Testis (tissue), 2 donors: ENCODE measurements at regions not wholly inside any gene's neighbourhood (a gene's known extent, or its start where the extent isn't known, plus 50 kb on each side); places are given as distances from the start of the nearest gene placed in this dataset.

ENCODE experiments used
- DNase-seq: peaks from one replicate; pipeline ENCODE4 v3.0.0-alpha.2; 2019
- H3K27ac ChIP-seq, 2 donors: fragments of 200-600 bp; sonication (generic); one replicate each; pipeline ENCODE4 v1.5.1; 2019
- H3K27me3 ChIP-seq: fragments of 200-600 bp; sonication (generic); one replicate; pipeline ENCODE4 v1.5.1; 2019
- H3K36me3 ChIP-seq: fragments of 200-600 bp; sonication (generic); one replicate; pipeline ENCODE4 v1.5.1; 2017; ENCODE audit warnings: low read depth; ENCODE audit errors: missing control alignments
- H3K4me1 ChIP-seq: fragments of 200-600 bp; sonication (generic); one replicate; pipeline ENCODE4 v1.5.1; 2019
- H3K4me3 ChIP-seq, 2 donors: fragments of 200-600 bp; sonication (generic); one replicate each; pipeline ENCODE4 v1.5.1; 2017 to 2019
- H3K9me3 ChIP-seq: fragments of 200-600 bp; sonication (generic); one replicate; pipeline ENCODE4 v1.5.1; 2017
- CTCF ChIP-seq, 3 experiments: fragments of 450-650 bp in 2 of 3; fragments of 200-600 bp in 1 of 3; sonication (generic) in 1 of 3; IDR thresholded peaks; one replicate each; pipeline ENCODE4 v1.5.1; 2016 to 2019; ENCODE audit warnings: antibody characterized with exemption in 3 of 3, mild to moderate bottlenecking in 2 of 3, moderate library complexity in 1 of 3
- POLR2A ChIP-seq: fragments of 450-650 bp; IDR thresholded peaks from one replicate; pipeline ENCODE4 v1.6.1; 2017; ENCODE audit warnings: antibody characterized with exemption, mild to moderate bottlenecking, moderate library complexity
- WGBS, 2 donors: methylation state at CpG; one replicate each; pipeline ENCODE4 v1.1.5; 2018; 5-methylcytosine and 5-hydroxymethylcytosine counted together
- intact Hi-C: fragments of 100-400 bp; cut with DNase I; formaldehyde crosslinking; loops from one replicate; pipeline ENCODE4 v1.15.1; 2023; ENCODE audit warnings: low total_unique reads

DNA sequence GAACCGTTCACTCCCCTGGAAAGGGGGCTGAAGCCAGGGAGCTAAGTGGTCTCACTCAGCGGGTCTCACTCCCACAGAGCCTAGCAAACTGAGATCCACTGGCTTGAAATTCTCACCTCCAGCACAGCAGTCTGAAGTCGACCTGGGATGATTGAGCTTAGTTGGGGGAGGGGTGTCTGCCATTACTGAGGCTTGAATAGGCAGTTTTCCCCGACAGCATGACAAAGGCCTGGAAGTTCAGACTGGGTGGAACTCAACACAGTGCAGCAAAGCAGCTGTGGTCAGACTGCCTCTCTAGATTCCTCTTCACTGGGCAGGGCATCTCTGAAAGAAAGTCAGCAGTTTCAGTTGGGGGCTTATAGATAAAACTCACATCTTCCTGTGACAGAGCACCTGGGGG, 292.5 kb downstream of the NUP35 start:
- Histone ChIP-seq H3K27ac (no peak overlapping the region), H3K4me3 (no peak overlapping the region), H3K4me1 (no peaks in the 10 kb centered on the region), H3K27me3 (no peaks in the 10 kb centered on the region), H3K9me3 (no peaks in the 10 kb centered on the region), H3K36me3 (no peaks in the 10 kb centered on the region)
- TF ChIP-seq POLR2A (no peak), CTCF (IDR thresholded peaks at IDR 0.05) (no peak)
- WGBS, 2 donors, result 73 to 94% methylated on average over 3 to 4 of the region's 4 CpGs
- no peak for DNase-seq
- intact Hi-C loops, result no loop called here

- WGBS, 2 donors, result 83 to 85% methylated on average over 3 of the region's 3 CpGs
- TF ChIP-seq POLR2A (no peak), CTCF (IDR thresholded peaks at IDR 0.05) (no peak)
- H3K9me3 ChIP-seq, result no peaks in the 10 kb centered on the region
- no peaks in the 10 kb centered on the region for H3K36me3 ChIP-seq
- H3K4me3 ChIP-seq, result no peak overlapping the region
- no peaks in the 10 kb centered on the region for H3K4me1 ChIP-seq
- no peak for DNase-seq
- intact Hi-C loops, result no loop called here
- no peaks in the 10 kb centered on the region for H3K27me3 ChIP-seq
- H3K27ac ChIP-seq, result no peak overlapping the region
Measured at GRCh38 chr2:183426825-183427224, 302.6 kb downstream of the NUP35 start.

- TF ChIP-seq POLR2A (no peak), CTCF (IDR thresholded peaks at IDR 0.05) (no peak)
- Histone ChIP-seq H3K4me3 (no peak overlapping the region), H3K27ac (no peak overlapping the region), H3K27me3 (no peaks in the 10 kb centered on the region), H3K9me3 (no peaks in the 10 kb centered on the region), H3K4me1 (no peaks in the 10 kb centered on the region), H3K36me3 (no peaks in the 10 kb centered on the region)
- intact Hi-C loops, result no loop called here
- DNase-seq, result no peak
- 89 to 94% methylated on average over 3 of the region's 3 CpGs for WGBS, 2 donors
Measured at GRCh38 chr2:183427558-183427957, 303.3 kb downstream of the NUP35 start.

- Histone ChIP-seq H3K27me3 (no peaks in the 10 kb centered on the region), H3K4me3 (no peak overlapping the region), H3K27ac (no peak overlapping the region), H3K9me3 (no peaks in the 10 kb centered on the region), H3K4me1 (no peaks in the 10 kb centered on the region), H3K36me3 (no peaks in the 10 kb centered on the region)
- no peak for TF ChIP-seq POLR2A
- TF ChIP-seq CTCF (IDR thresholded peaks at IDR 0.05), result no peak
- DNase-seq, result no peak
- intact Hi-C loops, result no loop called here
Measured at GRCh38 chr2:183428881-183429280, 304.6 kb downstream of the NUP35 start.

DNA sequence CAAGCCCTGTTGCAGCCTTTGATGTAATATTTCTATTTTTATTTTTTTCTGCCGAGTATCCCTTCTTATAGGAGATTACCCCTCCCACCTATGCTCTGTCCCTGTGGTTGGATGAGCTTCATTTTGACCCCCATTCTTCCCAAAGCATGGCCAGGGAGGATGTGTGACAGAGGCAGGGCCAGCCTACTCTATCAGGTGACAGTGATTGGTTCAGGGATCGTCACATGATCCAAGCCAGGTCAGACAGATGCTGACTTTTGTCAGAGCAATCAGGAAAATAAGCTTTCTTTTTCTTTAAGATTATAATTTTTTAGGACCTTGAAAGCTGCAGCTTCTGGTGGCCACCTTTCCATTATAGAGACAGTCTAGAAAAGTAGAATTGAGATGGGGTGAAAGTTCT, 314.3 kb downstream of the NUP35 start:
- no peak overlapping the region for H3K4me3 ChIP-seq
- no peak for DNase-seq
- WGBS, 2 donors, result 89 to 97% methylated on average over 2 of the region's 2 CpGs
- no peaks in the 10 kb centered on the region for H3K9me3 ChIP-seq
- H3K4me1 ChIP-seq, result no peaks in the 10 kb centered on the region
- no peak overlapping the region for H3K27ac ChIP-seq
- intact Hi-C loops, result no loop called here
- TF ChIP-seq CTCF (IDR thresholded peaks at IDR 0.05) (no peak), POLR2A (no peak)
- H3K36me3 ChIP-seq, result no peaks in the 10 kb centered on the region
- no peaks in the 10 kb centered on the region for H3K27me3 ChIP-seq
